Choroid plexus epithelial cell (primary cell): ENCODE measurements at regions not wholly inside any gene's neighbourhood (a gene's known extent, or its start where the extent isn't known, plus 50 kb on each side); places are given as distances from the start of the nearest gene placed in this dataset.

Source experiments
- DNase-seq: peaks from one replicate; pipeline ENCODE4 v3.0.0-alpha.2; 2010; ENCODE audit warnings: low read depth
- H3K4me3 ChIP-seq: 2 replicates; pipeline ENCODE4 v1.5.1; 2011; ENCODE audit warnings: low read depth, mild to moderate bottlenecking, control low read depth, low read length, moderate library complexity
- TF ChIP-seq, protein P1 (sequence below): conservative IDR thresholded peaks from 2 replicates; pipeline ENCODE4 v1.5.1; 2011; ENCODE audit warnings: low read depth, mild to moderate bottlenecking, control low read depth, inconsistent platforms, low read length, moderate library complexity

DNA sequence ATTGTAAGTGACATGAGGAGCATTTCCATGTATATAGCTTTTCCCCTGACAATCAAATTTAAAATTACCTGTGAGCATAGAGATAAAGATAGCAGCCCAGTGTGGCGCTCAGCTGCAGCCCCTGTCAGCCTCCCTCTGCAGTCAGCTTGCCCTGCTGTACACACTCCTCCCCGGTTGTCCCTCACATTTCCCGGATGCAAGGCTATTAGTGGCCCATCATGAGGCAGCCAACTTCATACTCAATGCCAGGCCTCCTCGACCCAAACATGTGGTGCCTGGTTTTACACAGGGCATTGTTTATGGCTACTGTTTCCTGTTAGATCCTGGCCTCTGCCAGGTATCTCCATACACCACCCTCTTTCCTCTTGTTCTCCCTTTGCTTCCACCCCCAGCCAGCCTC lies 116.1 kb upstream of the SH3BP4 start:
- H3K4me3 ChIP-seq, result no peak overlapping the region
- TF ChIP-seq, protein P1, sequence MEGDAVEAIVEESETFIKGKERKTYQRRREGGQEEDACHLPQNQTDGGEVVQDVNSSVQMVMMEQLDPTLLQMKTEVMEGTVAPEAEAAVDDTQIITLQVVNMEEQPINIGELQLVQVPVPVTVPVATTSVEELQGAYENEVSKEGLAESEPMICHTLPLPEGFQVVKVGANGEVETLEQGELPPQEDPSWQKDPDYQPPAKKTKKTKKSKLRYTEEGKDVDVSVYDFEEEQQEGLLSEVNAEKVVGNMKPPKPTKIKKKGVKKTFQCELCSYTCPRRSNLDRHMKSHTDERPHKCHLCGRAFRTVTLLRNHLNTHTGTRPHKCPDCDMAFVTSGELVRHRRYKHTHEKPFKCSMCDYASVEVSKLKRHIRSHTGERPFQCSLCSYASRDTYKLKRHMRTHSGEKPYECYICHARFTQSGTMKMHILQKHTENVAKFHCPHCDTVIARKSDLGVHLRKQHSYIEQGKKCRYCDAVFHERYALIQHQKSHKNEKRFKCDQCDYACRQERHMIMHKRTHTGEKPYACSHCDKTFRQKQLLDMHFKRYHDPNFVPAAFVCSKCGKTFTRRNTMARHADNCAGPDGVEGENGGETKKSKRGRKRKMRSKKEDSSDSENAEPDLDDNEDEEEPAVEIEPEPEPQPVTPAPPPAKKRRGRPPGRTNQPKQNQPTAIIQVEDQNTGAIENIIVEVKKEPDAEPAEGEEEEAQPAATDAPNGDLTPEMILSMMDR, result no peak
- no peak for DNase-seq

DNA sequence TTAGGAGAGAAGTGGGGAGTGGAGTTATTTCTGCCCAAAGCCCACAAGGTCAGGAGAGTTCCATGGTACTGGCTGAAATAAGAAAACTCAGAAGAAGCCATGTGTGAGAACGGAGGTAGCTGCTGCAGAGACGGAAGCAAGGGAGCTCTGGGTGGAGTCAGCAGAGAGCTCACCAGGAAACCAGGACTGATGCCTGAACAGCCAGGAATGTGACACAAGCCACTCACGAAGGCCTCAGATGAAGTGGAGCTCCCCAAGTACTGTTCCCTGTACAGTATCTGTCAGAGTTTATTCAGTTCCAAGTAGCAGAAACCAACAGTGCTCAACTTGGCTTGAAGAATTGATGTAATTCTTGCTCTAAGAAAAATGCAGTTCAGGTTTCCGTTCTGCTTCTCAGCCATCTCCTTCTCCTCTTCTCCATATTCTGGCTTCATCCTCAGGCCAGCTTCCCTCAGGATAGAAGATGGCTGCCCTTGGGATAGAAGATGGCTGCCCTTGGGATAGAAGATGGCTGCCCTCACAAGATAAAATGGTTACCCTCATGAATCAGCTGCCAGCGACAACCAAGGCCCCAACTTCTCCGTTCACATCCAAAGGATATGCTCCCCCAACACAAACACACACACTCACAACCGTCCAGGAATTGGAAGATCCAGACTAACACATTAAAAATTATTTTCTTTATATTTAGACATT lies 117.4 kb upstream of the SH3BP4 start:
- DNase-seq, result no peak
- no peak overlapping the region for H3K4me3 ChIP-seq
- TF ChIP-seq, protein P1, result no peak

DNA sequence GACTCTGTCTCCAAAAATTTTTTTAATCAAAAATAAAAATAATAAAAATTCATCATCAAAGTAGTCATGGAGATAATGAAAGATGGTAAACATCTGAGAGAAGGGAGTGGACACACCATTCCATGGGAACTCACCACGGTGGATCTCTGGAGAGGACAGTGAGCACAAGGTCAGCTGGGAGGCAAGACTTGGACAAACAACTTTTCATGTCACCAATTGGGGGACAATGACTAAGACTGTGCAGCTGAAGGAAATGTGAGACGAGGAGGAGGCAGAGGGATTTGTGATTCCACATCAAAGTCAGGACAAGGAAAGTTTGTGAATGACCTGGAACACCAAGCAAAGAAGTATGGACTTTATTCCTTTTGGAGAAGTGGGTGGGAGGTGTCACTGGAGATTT lies 121.0 kb upstream of the SH3BP4 start:
- DNase-seq, result no peak
- H3K4me3 ChIP-seq, result no peak overlapping the region
- TF ChIP-seq, protein P1, result no peak

DNA sequence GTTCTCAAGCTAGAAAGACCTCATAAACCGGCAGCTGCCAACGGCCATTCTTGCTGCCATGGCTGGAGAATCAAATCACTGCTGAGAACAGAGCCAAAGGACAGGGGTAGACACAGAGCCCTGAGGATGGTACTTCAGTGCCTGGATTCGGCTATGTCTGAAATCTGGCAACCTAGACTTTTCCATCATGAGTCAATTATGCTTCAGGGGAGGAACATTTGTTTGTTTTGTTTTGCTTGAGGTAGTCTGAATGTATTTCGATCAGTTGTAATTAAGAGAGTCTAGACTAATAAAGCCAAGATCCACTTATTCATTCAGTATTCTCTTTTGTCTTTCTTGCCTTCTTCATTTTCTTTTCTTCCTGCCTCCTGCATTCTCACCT lies 122.8 kb upstream of the SH3BP4 start:
- TF ChIP-seq, protein P1, result no peak
- DNase-seq, result no peak
- no peak overlapping the region for H3K4me3 ChIP-seq

DNA sequence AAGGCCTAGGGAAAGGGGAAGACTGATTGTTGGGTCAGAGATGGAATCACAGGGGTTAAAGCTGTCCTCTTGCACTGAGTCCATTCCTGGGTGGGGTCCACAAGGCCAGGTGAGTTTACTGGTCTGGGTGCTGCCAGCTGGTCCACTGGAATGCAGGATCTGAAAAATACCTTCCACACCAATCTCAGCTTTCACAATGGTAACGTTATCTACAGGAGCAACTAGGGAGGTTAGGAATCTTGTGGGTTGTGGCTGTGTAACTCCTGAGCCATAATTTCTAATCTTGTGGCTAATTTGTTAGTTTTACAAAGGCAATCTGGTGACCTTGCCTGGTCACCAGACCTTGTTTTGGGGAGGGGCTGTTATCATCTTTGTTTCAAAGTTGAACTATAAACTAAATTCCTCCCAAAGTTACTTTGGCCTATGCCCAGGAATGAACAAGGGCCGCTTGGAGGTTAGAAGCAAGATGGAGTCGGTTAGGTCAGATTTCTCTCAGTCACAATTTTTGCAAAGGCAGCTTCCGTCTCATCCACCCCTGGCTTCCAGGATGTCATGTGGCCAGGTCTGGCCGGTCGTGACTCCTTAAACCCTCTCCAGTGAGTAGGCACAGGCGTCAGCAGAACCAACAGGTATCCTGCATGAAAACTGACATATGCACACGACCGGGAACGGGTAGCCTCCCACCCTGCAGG lies 123.3 kb upstream of the SH3BP4 start:
- no peak for DNase-seq
- no peak overlapping the region for H3K4me3 ChIP-seq
- TF ChIP-seq, protein P1, result no peak

DNA sequence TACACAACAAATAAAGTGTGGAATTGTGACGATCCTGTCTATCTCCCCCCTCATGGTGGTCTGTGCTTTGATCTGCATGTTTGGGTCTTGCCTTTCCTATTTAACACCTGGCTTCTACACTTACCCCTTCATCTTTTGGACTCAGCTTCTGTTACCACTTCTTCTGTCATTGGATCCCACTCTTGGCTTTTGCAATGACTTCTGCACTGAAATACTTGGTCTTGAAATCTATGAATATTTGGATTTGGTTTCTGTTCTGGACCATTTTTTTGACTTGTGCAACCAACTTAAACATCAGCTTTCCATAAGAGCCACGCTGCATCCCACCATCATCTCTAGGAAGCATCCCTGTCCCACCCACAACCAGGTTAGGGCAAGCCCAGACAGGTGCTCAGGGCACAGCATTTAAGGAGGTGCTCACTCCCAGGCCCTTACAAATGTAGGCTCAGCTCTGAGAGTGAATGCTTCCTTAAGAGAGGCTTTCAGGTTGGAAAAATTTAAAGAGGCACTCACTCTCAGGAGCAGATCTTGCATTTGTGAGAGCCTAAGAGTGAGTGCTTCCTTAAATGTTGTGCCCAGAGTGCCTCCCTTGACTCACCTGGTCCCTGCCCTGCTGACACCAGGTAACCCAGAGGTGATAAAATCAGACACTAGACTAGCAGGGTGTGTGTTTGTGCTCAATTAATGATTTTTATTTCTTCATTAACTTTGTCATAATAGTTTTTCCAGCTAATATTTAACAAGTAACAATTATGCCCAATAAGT lies 124.5 kb upstream of the SH3BP4 start:
- peak; percentile 43 for DNase-seq
- H3K4me3 ChIP-seq, result no peak overlapping the region
- TF ChIP-seq, protein P1, result no peak
